SK-N-SH treated with all-trans-retinoic acid at 6 μM for 48 hours (cell line): ENCODE measurements at regions not wholly inside any gene's neighbourhood (a gene's known extent, or its start where the extent isn't known, plus 50 kb on each side); places are given as distances from the start of the nearest gene placed in this dataset.
A peak's percentile ranks its signal among the peaks of the same experiment; 100 is the strongest.

Source experiments
- ATAC-seq: fragments of 200-7000 bp; cut with Tn5 transposase; 3 replicates; pipeline ENCODE4 v1.9.1; 2020; ENCODE audit warnings: mild to moderate bottlenecking, moderate library complexity
- ARNTL ChIP-seq: fragments of 450-650 bp; formaldehyde crosslinking; IDR thresholded peaks from 2 replicates; pipeline ENCODE4 v1.5.0; 2020; ENCODE audit warnings: low read depth, mild to moderate bottlenecking, moderate library complexity, borderline replicate concordance
- BACH2 ChIP-seq: fragments of 250-450 bp; sonication (Bioruptor Pico); IDR thresholded peaks from 2 replicates; pipeline ENCODE4 v1.9.0; 2021; ENCODE audit warnings: mild to moderate bottlenecking, borderline replicate concordance
- CREB5 ChIP-seq: fragments of 250-450 bp; sonication (Bioruptor Pico); IDR thresholded peaks from 2 replicates; pipeline ENCODE4 v1.5.1; 2020; ENCODE audit warnings: low read depth, mild to moderate bottlenecking, moderate library complexity
- CSDC2 ChIP-seq: fragments of 250-450 bp; sonication (Bioruptor Pico); IDR thresholded peaks from 2 replicates; pipeline ENCODE4 v1.5.0; 2020; ENCODE audit warnings: mild to moderate bottlenecking, moderate library complexity
- CSRNP3 ChIP-seq: fragments of 250-450 bp; sonication (Bioruptor Pico); IDR thresholded peaks from 2 replicates; pipeline ENCODE4 v1.5.1; 2021; ENCODE audit warnings: mild to moderate bottlenecking, moderate library complexity
- ESRRG ChIP-seq: fragments of 250-450 bp; sonication (Bioruptor Pico); IDR thresholded peaks from 2 replicates; pipeline ENCODE4 v1.6.1; 2021; ENCODE audit warnings: mild to moderate bottlenecking
- GLIS3 ChIP-seq: fragments of 250-450 bp; sonication (Bioruptor Pico); IDR thresholded peaks from 2 replicates; pipeline ENCODE4 v1.5.0; 2020; ENCODE audit warnings: mild to moderate bottlenecking, moderate library complexity
- ISL1 ChIP-seq: fragments of 250-450 bp; sonication (Bioruptor Pico); IDR thresholded peaks from 2 replicates; pipeline ENCODE4 v2.1.2; 2022; ENCODE audit warnings: mild to moderate bottlenecking, moderate library complexity
- OSR1 ChIP-seq: fragments of 250-450 bp; sonication (Bioruptor Pico); IDR thresholded peaks from 2 replicates; pipeline ENCODE4 v1.8.0; 2022; ENCODE audit warnings: moderate library complexity, mild to moderate bottlenecking, inconsistent platforms
- PATZ1 ChIP-seq: fragments of 250-450 bp; sonication (Bioruptor Pico); IDR thresholded peaks from 2 replicates; pipeline ENCODE4 v1.8.0; 2020; ENCODE audit warnings: mild to moderate bottlenecking, moderate library complexity, borderline replicate concordance
- POU6F1 ChIP-seq: fragments of 250-450 bp; sonication (Bioruptor Pico); IDR thresholded peaks from 2 replicates; pipeline ENCODE4 v1.8.0; 2021; ENCODE audit warnings: low read depth, mild to moderate bottlenecking, moderate library complexity, borderline replicate concordance
- PPARA ChIP-seq: fragments of 250-450 bp; sonication (Bioruptor Pico); IDR thresholded peaks from 2 replicates; pipeline ENCODE4 v1.5.0; 2020; ENCODE audit warnings: mild to moderate bottlenecking, borderline replicate concordance
- RARB ChIP-seq: fragments of 250-450 bp; sonication (Bioruptor Pico); IDR thresholded peaks from 2 replicates; pipeline ENCODE4 v1.8.0; 2021; ENCODE audit warnings: mild to moderate bottlenecking, moderate library complexity
- SNAI2 ChIP-seq: fragments of 250-450 bp; sonication (Bioruptor Pico); IDR thresholded peaks from 2 replicates; pipeline ENCODE4 v1.5.0; 2020; ENCODE audit warnings: mild to moderate bottlenecking, moderate library complexity
- TCF4 ChIP-seq: fragments of 250-450 bp; sonication (Bioruptor Pico); IDR thresholded peaks from 2 replicates; pipeline ENCODE4 v1.8.0; 2021; ENCODE audit warnings: mild to moderate bottlenecking, moderate library complexity, borderline replicate concordance
- TOX ChIP-seq: fragments of 250-450 bp; sonication (Bioruptor Pico); IDR thresholded peaks from 2 replicates; pipeline ENCODE4 v1.8.0; 2021; ENCODE audit warnings: mild to moderate bottlenecking, moderate library complexity, borderline replicate concordance
- TSHZ2 ChIP-seq: fragments of 250-450 bp; sonication (Bioruptor Pico); IDR thresholded peaks from 2 replicates; pipeline ENCODE4 v1.5.0; 2020; ENCODE audit warnings: mild to moderate bottlenecking, moderate library complexity
- ZC3H10 ChIP-seq: fragments of 250-450 bp; sonication (Bioruptor Pico); IDR thresholded peaks from 2 replicates; pipeline ENCODE4 v1.5.1; 2021; ENCODE audit warnings: mild to moderate bottlenecking, moderate library complexity
- ZFP3 ChIP-seq: fragments of 250-450 bp; sonication (Bioruptor Pico); IDR thresholded peaks from 2 replicates; pipeline ENCODE4 v1.5.0; 2020; ENCODE audit warnings: mild to moderate bottlenecking, moderate library complexity
- ZFP30 ChIP-seq: fragments of 450-650 bp; formaldehyde crosslinking; IDR thresholded peaks from 2 replicates; pipeline ENCODE4 v1.5.0; 2022; ENCODE audit warnings: mild to moderate bottlenecking, moderate library complexity
- ZNF565 ChIP-seq: fragments of 450-650 bp; formaldehyde crosslinking; conservative IDR thresholded peaks from 2 replicates; pipeline ENCODE4 v1.5.0; 2020; ENCODE audit warnings: low read depth, mild to moderate bottlenecking, moderate library complexity
- ZNF70 ChIP-seq: fragments of 450-650 bp; formaldehyde crosslinking; IDR thresholded peaks from 2 replicates; pipeline ENCODE4 v1.5.0; 2020; ENCODE audit warnings: mild to moderate bottlenecking, moderate library complexity
- ZNF8 ChIP-seq: fragments of 450-650 bp; formaldehyde crosslinking; IDR thresholded peaks from 2 replicates; pipeline ENCODE4 v1.5.0; 2020; ENCODE audit warnings: mild to moderate bottlenecking, moderate library complexity

GRCh38 chr14:71497645-71498086 lies 434.6 kb upstream of the RGS6 start:
- no peak for TF ChIP-seq GLIS3
- peak; percentile 71 for TF ChIP-seq ISL1
- TF ChIP-seq PPARA: no peak
- TF ChIP-seq ZC3H10: no peak
- no peak for TF ChIP-seq ZFP3
- no peak for TF ChIP-seq ZNF70
- TF ChIP-seq OSR1: no peak
- peak; percentile 24; the same call in 2 of the 3 replicates for ATAC-seq

GRCh38 chr14:71498212-71498611 lies 434.0 kb upstream of the RGS6 start:
- no peak for TF ChIP-seq TCF4 (CRISPR knock-in tag)
- TF ChIP-seq TSHZ2: no peak
- TF ChIP-seq ZFP30 (CRISPR knock-in tag): no peak
- no peak for TF ChIP-seq ARNTL (CRISPR knock-in tag)
- TF ChIP-seq ZC3H10: no peak
- no peak for TF ChIP-seq ZNF70
- no peak for TF ChIP-seq POU6F1 (CRISPR knock-in tag)
- peak; percentile 61 for ATAC-seq

GRCh38 chr14:71499018-71499417 lies 433.2 kb upstream of the RGS6 start:
- no peak for ATAC-seq
- no peak for TF ChIP-seq CREB5
- no peak for TF ChIP-seq BACH2
- TF ChIP-seq ZNF8 (CRISPR knock-in tag): no peak
- TF ChIP-seq ZNF70: no peak
- TF ChIP-seq CSDC2 (CRISPR knock-in tag): no peak
- no peak for TF ChIP-seq ISL1
- no peak for TF ChIP-seq ZNF565 (CRISPR knock-in tag)
- TF ChIP-seq ARNTL (CRISPR knock-in tag): no peak
- no peak for TF ChIP-seq TOX (CRISPR knock-in tag)
- TF ChIP-seq ZFP30 (CRISPR knock-in tag): no peak
- TF ChIP-seq PATZ1: no peak
- no peak for TF ChIP-seq PPARA
- no peak for TF ChIP-seq SNAI2 (CRISPR knock-in tag)
- no peak for TF ChIP-seq POU6F1 (CRISPR knock-in tag)
- TF ChIP-seq ESRRG (CRISPR knock-in tag): no peak
- no peak for TF ChIP-seq ZC3H10
- no peak for TF ChIP-seq CSRNP3 (CRISPR knock-in tag)
- no peak for TF ChIP-seq OSR1
- TF ChIP-seq RARB (CRISPR knock-in tag): no peak
